ENCODE measurements at regions not wholly inside any gene's neighbourhood (a gene's known extent, or its start where the extent isn't known, plus 50 kb on each side); places are given as distances from the start of the nearest gene placed in this dataset.

GRCh38 chr13:106117640-106118039 lies 417.8 kb downstream of the EFNB2 start:
- Histone ChIP-seq H3K4me3 (ENCODE audit: low read length) (no peak overlapping the region), H3K9me3 (ENCODE audit: control insufficient read depth, low read length) (no peaks in the 10 kb centered on the region), H3K9ac (ENCODE audit: extremely low read depth, low read length, poor library complexity, severe bottlenecking) (no peak overlapping the region), H3K27me3 (ENCODE audit: control insufficient read depth, insufficient read depth, low read length, poor library complexity, severe bottlenecking) (no peaks in the 10 kb centered on the region), H3K36me3 (ENCODE audit: control insufficient read depth, insufficient read depth, low read length) (no peaks in the 10 kb centered on the region), H3K27ac (ENCODE audit: low read depth, low read length) (no peak overlapping the region), H3K4me1 (ENCODE audit: control insufficient read depth, insufficient read depth, low read length) (no peaks in the 10 kb centered on the region)
- no peak for TF ChIP-seq CTCF (conservative IDR thresholded peaks at IDR 0.05)
- Mint-ChIP-seq H3K27me3 (ENCODE audit: insufficient read depth) (no peaks in the 10 kb centered on the region), H3K4me1 (peaks cover 6% of the 10 kb centered on the region), H3K9me3 (no peaks in the 10 kb centered on the region), H3K36me3 (ENCODE audit: low read depth) (no peaks in the 10 kb centered on the region), H3K27ac (no peak overlapping the region), H3K4me3 (no peak overlapping the region)
- no peak for DNase-seq
- WGBS, 2 experiments (ENCODE audit: insufficient coverage in 1 of 2, insufficient read length in 1 of 2) = 83 to 100% methylated on average over 3 to 4 of the region's 4 CpGs

GRCh38 chr13:106117035-106117434 lies 418.4 kb downstream of the EFNB2 start:
- WGBS, 2 experiments (ENCODE audit: insufficient coverage in 1 of 2, insufficient read length in 1 of 2) = no CpG with 5 or more reads among the region's 1 CpG
- Histone ChIP-seq H3K27ac (ENCODE audit: low read depth, low read length) (no peak overlapping the region), H3K36me3 (ENCODE audit: control insufficient read depth, insufficient read depth, low read length) (no peaks in the 10 kb centered on the region), H3K4me1 (ENCODE audit: control insufficient read depth, insufficient read depth, low read length) (no peaks in the 10 kb centered on the region), H3K4me3 (ENCODE audit: low read length) (no peak overlapping the region), H3K27me3 (ENCODE audit: control insufficient read depth, insufficient read depth, low read length, poor library complexity, severe bottlenecking) (no peaks in the 10 kb centered on the region), H3K9me3 (ENCODE audit: control insufficient read depth, low read length) (no peaks in the 10 kb centered on the region), H3K9ac (ENCODE audit: extremely low read depth, low read length, poor library complexity, severe bottlenecking) (no peak overlapping the region)
- no peak for TF ChIP-seq CTCF (conservative IDR thresholded peaks at IDR 0.05)
- Mint-ChIP-seq H3K27me3 (ENCODE audit: insufficient read depth) (no peaks in the 10 kb centered on the region), H3K4me1 (peaks cover 6% of the 10 kb centered on the region), H3K27ac (no peak overlapping the region), H3K9me3 (no peaks in the 10 kb centered on the region), H3K36me3 (ENCODE audit: low read depth) (no peaks in the 10 kb centered on the region), H3K4me3 (no peak overlapping the region)
- no peak for DNase-seq

DNA sequence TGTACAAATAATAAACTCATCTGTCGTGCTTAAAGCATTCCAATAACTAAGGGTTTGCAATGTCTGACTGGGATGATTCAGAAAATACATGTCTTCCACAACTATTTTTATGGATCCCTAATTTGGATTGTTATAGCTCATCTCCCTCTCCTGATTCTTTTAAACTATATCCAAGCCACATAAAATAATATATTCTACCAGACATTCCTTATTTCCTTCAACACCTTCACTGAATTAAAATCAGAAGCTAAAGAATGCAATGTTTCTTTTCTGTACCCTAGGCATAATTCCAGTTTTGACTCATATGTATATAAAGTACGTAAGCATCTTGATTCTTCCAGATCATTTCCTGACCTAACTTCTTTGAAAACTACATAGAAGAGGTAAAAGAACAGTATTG lies 420.4 kb downstream of the EFNB2 start:
- Histone ChIP-seq H3K36me3 (ENCODE audit: control insufficient read depth, insufficient read depth, low read length) (no peaks in the 10 kb centered on the region), H3K9ac (ENCODE audit: extremely low read depth, low read length, poor library complexity, severe bottlenecking) (no peak overlapping the region), H3K4me3 (ENCODE audit: low read length) (no peak overlapping the region), H3K9me3 (ENCODE audit: control insufficient read depth, low read length) (no peaks in the 10 kb centered on the region), H3K4me1 (ENCODE audit: control insufficient read depth, insufficient read depth, low read length) (no peaks in the 10 kb centered on the region), H3K27ac (ENCODE audit: low read depth, low read length) (no peak overlapping the region), H3K27me3 (ENCODE audit: control insufficient read depth, insufficient read depth, low read length, poor library complexity, severe bottlenecking) (no peaks in the 10 kb centered on the region)
- no peaks in the 10 kb centered on the region for H3K27me3 Mint-ChIP-seq (ENCODE audit: insufficient read depth)
- 87 to 100% methylated on average over 1 to 2 of the region's 2 CpGs for WGBS, 2 experiments (ENCODE audit: insufficient coverage in 1 of 2, insufficient read length in 1 of 2)
- H3K36me3 Mint-ChIP-seq (ENCODE audit: low read depth) = no peaks in the 10 kb centered on the region
- H3K9me3 Mint-ChIP-seq = no peaks in the 10 kb centered on the region
- H3K27ac Mint-ChIP-seq = no peak overlapping the region
- no peak for TF ChIP-seq CTCF (conservative IDR thresholded peaks at IDR 0.05)
- peaks cover 6% of the 10 kb centered on the region for H3K4me1 Mint-ChIP-seq
- no peak overlapping the region for H3K4me3 Mint-ChIP-seq
- no peak for DNase-seq

Data from endodermal cell (in vitro differentiated cells).